Panc1 (cell line): ENCODE measurements at regions not wholly inside any gene's neighbourhood (a gene's known extent, or its start where the extent isn't known, plus 50 kb on each side); places are given as distances from the start of the nearest gene placed in this dataset.

Experiments used
- ATAC-seq: fragments of 200-7000 bp; cut with Tn5 transposase; 2 replicates; pipeline ENCODE4 v1.9.1; 2020; ENCODE audit warnings: mild to moderate bottlenecking, moderate library complexity
- BruUV-seq: library from RNA; stranded (reverse); fragments of 400-500 nt; replicated peaks from 2 replicates; lab custom pipeline; 2021; lab: Mats Ljungman, UMichigan
- CTCF ChIA-PET: fragments of 300-600 bp; sonication (Branson Sonifier 250); formaldehyde crosslinking; loops from one replicate; lab custom pipeline; 2022; ENCODE audit warnings: antibody characterized with exemption; lab: Charles Lee
- POLR2A ChIA-PET: fragments of 300-600 bp; sonication (Branson Sonifier 250); formaldehyde crosslinking; loops from one replicate; lab custom pipeline; 2022; ENCODE audit warnings: antibody characterized with exemption; lab: Charles Lee
- DNase-seq: peaks from one replicate; pipeline ENCODE4 v3.0.0-alpha.2; 2010; ENCODE audit warnings: low read depth, low spot score
- H3K27ac ChIP-seq: 2 replicates; pipeline ENCODE4 v1.5.1; 2011; ENCODE audit warnings: mild to moderate bottlenecking, low read length, inconsistent platforms
- H3K27me3 ChIP-seq: fragments of 200-500 bp; sonication (Bioruptor generic); 2 replicates; pipeline ENCODE4 v1.6.0; 2014; ENCODE audit warnings: low read length, inconsistent platforms; ENCODE audit not compliant: control insufficient read depth, insufficient read depth
- H3K36me3 ChIP-seq: fragments of 200-500 bp; sonication (Bioruptor generic); 2 replicates; pipeline ENCODE4 v1.5.1; 2014; ENCODE audit warnings: inconsistent platforms, mild to moderate bottlenecking, low read length, moderate library complexity; ENCODE audit not compliant: control insufficient read depth, insufficient read depth
- H3K4me1 ChIP-seq: 2 replicates; pipeline ENCODE4 v1.5.1; 2011; ENCODE audit warnings: inconsistent platforms, mild to moderate bottlenecking, low read length, moderate library complexity; ENCODE audit not compliant: control insufficient read depth, insufficient read depth
- H3K4me3 ChIP-seq, 2 experiments: 2 replicates each; pipeline ENCODE4 v1.5.1; 2011 to 2012; ENCODE audit warnings: low read depth in 2 of 2, low read length in 2 of 2, mild to moderate bottlenecking in 2 of 2, inconsistent platforms in 1 of 2, moderate library complexity in 1 of 2
- H3K9me3 ChIP-seq: fragments of 200-500 bp; sonication (Bioruptor generic); 2 replicates; pipeline ENCODE4 v1.5.1; 2014; ENCODE audit warnings: low read depth, mild to moderate bottlenecking, inconsistent platforms, low read length, moderate library complexity; ENCODE audit not compliant: control insufficient read depth, insufficient read depth
- CTCF ChIP-seq: fragments of 450-650 bp; IDR thresholded peaks from 2 replicates; pipeline ENCODE4 v1.5.1; 2017; ENCODE audit warnings: mild to moderate bottlenecking
- POLR2AphosphoS5 ChIP-seq: IDR thresholded peaks from 2 replicates; pipeline ENCODE4 v1.6.1; 2012; ENCODE audit warnings: mild to moderate bottlenecking, low read depth, low read length, moderate library complexity
- REST ChIP-seq, 2 experiments: IDR thresholded peaks; 2 replicates each; pipeline ENCODE4 v1.6.1; 2011 to 2012; ENCODE audit warnings: low read depth in 2 of 2, control low read depth in 1 of 2, low read length in 1 of 2, mild to moderate bottlenecking in 1 of 2, moderate library complexity in 1 of 2; ENCODE audit not compliant: insufficient read depth in 1 of 2
- SIN3A ChIP-seq: IDR thresholded peaks from 2 replicates; pipeline ENCODE4 v1.6.1; 2012; ENCODE audit warnings: low read depth, mild to moderate bottlenecking, low read length, moderate library complexity, borderline replicate concordance; ENCODE audit not compliant: insufficient read depth
- TCF7L2 ChIP-seq: IDR thresholded peaks from 2 replicates; pipeline ENCODE4 v1.6.1; 2011; ENCODE audit warnings: mild to moderate bottlenecking, low read depth, low read length, inconsistent platforms
- in situ Hi-C: cut with HindIII; loops from 2 replicates; pipeline ENCODE4 v1.10.0; 2016; ENCODE audit warnings: low sequenced_read_pairs, low pct_unique_long_range_greater_than_20kb
- intact Hi-C: fragments of 100-400 bp; cut with micrococcal nuclease; formaldehyde crosslinking; loops from one replicate; pipeline ENCODE4 v1.10.0; 2022; ENCODE audit not compliant: unreplicated experiment

GRCh38 chr18:78105611-78106010 is 856.0 kb downstream of the GALR1 start:
- in situ Hi-C loops (no loop called here), intact Hi-C loops (no loop called here)
- BruUV-seq, result no TSS peak
- Histone ChIP-seq H3K4me3 (no peak overlapping the region), H3K9me3 (no peaks in the 10 kb centered on the region), H3K4me1 (no peaks in the 10 kb centered on the region), H3K27ac (no peak overlapping the region), H3K27me3 (no peaks in the 10 kb centered on the region), H3K36me3 (no peaks in the 10 kb centered on the region)
- CTCF ChIA-PET, result no interaction called here
- ATAC-seq, result no peak
- no peak for DNase-seq
- POLR2A ChIA-PET, result no interaction called here
- no peak for TF ChIP-seq SIN3A
- TF ChIP-seq POLR2AphosphoS5, result no peak
- no peak for TF ChIP-seq TCF7L2
- TF ChIP-seq CTCF, result no peak
- TF ChIP-seq REST (IDR thresholded peaks at IDR 0.05; ENCODE audit: insufficient read depth in 1 of 2, low read depth in 2 of 2, low read length in 1 of 2), result no peak

GRCh38 chr18:78106946-78107345 is 857.3 kb downstream of the GALR1 start:
- Histone ChIP-seq H3K27me3 (no peaks in the 10 kb centered on the region), H3K4me3 (no peak overlapping the region), H3K36me3 (no peaks in the 10 kb centered on the region), H3K27ac (no peak overlapping the region), H3K9me3 (no peaks in the 10 kb centered on the region), H3K4me1 (no peaks in the 10 kb centered on the region)
- intact Hi-C loops, result no loop called here
- CTCF ChIA-PET, result no interaction called here
- ATAC-seq (no peak), DNase-seq (no peak)
- no TSS peak for BruUV-seq
- TF ChIP-seq POLR2AphosphoS5 (no peak), TCF7L2 (no peak)
- in situ Hi-C loops, result no loop called here
- POLR2A ChIA-PET, result no interaction called here

GRCh38 chr18:78107363-78107762 is 857.7 kb downstream of the GALR1 start:
- H3K27me3 ChIP-seq, result no peaks in the 10 kb centered on the region
- H3K36me3 ChIP-seq, result no peaks in the 10 kb centered on the region
- ATAC-seq (no peak), DNase-seq (no peak)
- no peak for TF ChIP-seq POLR2AphosphoS5
- no peak for TF ChIP-seq SIN3A
- TF ChIP-seq REST (IDR thresholded peaks at IDR 0.05; ENCODE audit: insufficient read depth in 1 of 2, low read depth in 2 of 2, low read length in 1 of 2), result no peak
- no peak for TF ChIP-seq TCF7L2
- no peak for TF ChIP-seq CTCF
- H3K9me3 ChIP-seq, result no peaks in the 10 kb centered on the region
- BruUV-seq, result no TSS peak
- POLR2A ChIA-PET, result no interaction called here
- no peak overlapping the region for H3K27ac ChIP-seq
- in situ Hi-C loops (no loop called here), intact Hi-C loops (no loop called here)
- CTCF ChIA-PET, result no interaction called here
- H3K4me1 ChIP-seq, result no peaks in the 10 kb centered on the region
- H3K4me3 ChIP-seq, result no peak overlapping the region
